Right lobe of liver (tissue), 6 donors: ENCODE measurements at regions not wholly inside any gene's neighbourhood (a gene's known extent, or its start where the extent isn't known, plus 50 kb on each side); places are given as distances from the start of the nearest gene placed in this dataset.

Source experiments
- ATAC-seq, 4 donors: fragments of 200-7000 bp; cut with Tn5 transposase; one replicate each; pipeline ENCODE4 v1.9.1; 2020; ENCODE audit warnings: mild to moderate bottlenecking in 4 of 4, moderate library complexity in 4 of 4
- DNase-seq, 3 donors: peaks; one replicate each; pipeline ENCODE4 v3.0.0-alpha.2; 2020
- H3K27ac ChIP-seq, 3 donors: fragments of 200-600 bp; one replicate each; pipeline ENCODE4 v1.8.0; 2022
- H3K27me3 ChIP-seq, 2 donors: fragments of 200-600 bp; one replicate each; pipeline ENCODE4 v1.8.0; 2022
- H3K36me3 ChIP-seq, 4 donors: fragments of 200-600 bp; sonication (generic) in 1 of 4; one replicate each; pipeline versions ENCODE4 v1.5.1 to v1.8.0; 2017 to 2022; ENCODE audit warnings: control low read depth in 1 of 4
- H3K4me1 ChIP-seq, 4 donors: fragments of 200-600 bp; sonication (generic) in 1 of 4; one replicate each; pipeline versions ENCODE4 v1.5.1 to v1.8.0; 2017 to 2022; ENCODE audit warnings: control low read depth in 1 of 4
- H3K4me3 ChIP-seq, 3 donors: fragments of 200-600 bp; one replicate each; pipeline ENCODE4 v1.8.0; 2022
- H3K9me3 ChIP-seq, 4 donors: fragments of 200-600 bp; sonication (generic) in 1 of 4; one replicate each; pipeline versions ENCODE4 v1.5.1 to v1.8.0; 2017 to 2022; ENCODE audit warnings: control low read depth in 1 of 4
- POLR2A ChIP-seq: fragments of 450-650 bp; IDR thresholded peaks from one replicate; pipeline ENCODE4 v1.6.1; 2017; ENCODE audit warnings: antibody characterized with exemption, mild to moderate bottlenecking
- WGBS: methylation state at CpG from one replicate; pipeline ENCODE4 v1.1.6; 2018; ENCODE audit warnings: low coverage, low lambda C conversion rate; ENCODE audit not compliant: insufficient coverage; ENCODE audit errors: missing lambda C conversion rate; 5-methylcytosine and 5-hydroxymethylcytosine counted together
- intact Hi-C, 2 donors: fragments of 100-400 bp; cut with DNase I; formaldehyde crosslinking; loops; one replicate each; pipeline versions ENCODE4 v1.11.2 to v1.14.1; 2022
- TF ChIP-seq, protein P1 (sequence below), 4 donors: fragments of 200-600 bp in 3 of 4; fragments of 450-650 bp in 1 of 4; IDR thresholded peaks; one replicate each; pipeline versions ENCODE4 v1.5.1 to v1.8.0; 2016 to 2022; ENCODE audit warnings: antibody characterized with exemption in 4 of 4, mild to moderate bottlenecking in 2 of 4
- donor health status: DM: no; HTN: yes; CAD: no.
- donor health status: DM: no; HTN: no; CAD: no.
- donor health status: DM: no; HTN: no; CAD: no.
- donor health status: DM: no; HTN: yes; CAD: no.
- donor health status: DM: no; HTN: yes; CAD: no.

DNA sequence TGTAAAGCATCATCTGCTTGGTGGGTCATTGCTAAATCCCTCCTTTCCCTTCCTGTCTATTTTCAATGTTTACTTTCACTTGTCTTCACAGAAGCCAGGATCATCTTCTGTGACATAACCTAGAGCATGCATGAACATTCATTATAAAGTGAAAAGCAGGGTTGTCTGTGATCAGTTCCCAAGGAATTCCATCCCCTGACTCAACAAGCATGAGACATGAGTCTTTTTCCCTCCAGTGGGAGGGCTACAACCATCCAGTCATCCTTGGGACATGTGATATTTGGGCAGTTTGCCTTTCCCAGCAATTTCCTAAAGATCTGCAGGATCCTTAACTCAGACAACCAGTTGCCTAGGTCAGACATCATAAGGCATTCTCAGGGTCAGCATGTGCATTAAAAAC is 166.3 kb upstream of the TMEM196 start:
- no peaks in the 10 kb centered on the region for H3K36me3 ChIP-seq
- TF ChIP-seq, protein P1, sequence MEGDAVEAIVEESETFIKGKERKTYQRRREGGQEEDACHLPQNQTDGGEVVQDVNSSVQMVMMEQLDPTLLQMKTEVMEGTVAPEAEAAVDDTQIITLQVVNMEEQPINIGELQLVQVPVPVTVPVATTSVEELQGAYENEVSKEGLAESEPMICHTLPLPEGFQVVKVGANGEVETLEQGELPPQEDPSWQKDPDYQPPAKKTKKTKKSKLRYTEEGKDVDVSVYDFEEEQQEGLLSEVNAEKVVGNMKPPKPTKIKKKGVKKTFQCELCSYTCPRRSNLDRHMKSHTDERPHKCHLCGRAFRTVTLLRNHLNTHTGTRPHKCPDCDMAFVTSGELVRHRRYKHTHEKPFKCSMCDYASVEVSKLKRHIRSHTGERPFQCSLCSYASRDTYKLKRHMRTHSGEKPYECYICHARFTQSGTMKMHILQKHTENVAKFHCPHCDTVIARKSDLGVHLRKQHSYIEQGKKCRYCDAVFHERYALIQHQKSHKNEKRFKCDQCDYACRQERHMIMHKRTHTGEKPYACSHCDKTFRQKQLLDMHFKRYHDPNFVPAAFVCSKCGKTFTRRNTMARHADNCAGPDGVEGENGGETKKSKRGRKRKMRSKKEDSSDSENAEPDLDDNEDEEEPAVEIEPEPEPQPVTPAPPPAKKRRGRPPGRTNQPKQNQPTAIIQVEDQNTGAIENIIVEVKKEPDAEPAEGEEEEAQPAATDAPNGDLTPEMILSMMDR (IDR thresholded peaks at IDR 0.05), result no peak
- no peak for TF ChIP-seq POLR2A
- no peak overlapping the region for H3K27ac ChIP-seq
- no peak for DNase-seq
- no peak for ATAC-seq
- intact Hi-C loops, result no loop called here
- H3K4me1 ChIP-seq, result no peaks in the 10 kb centered on the region
- no peak overlapping the region for H3K4me3 ChIP-seq
- peaks cover 0 to 4% (median 0%) of the 10 kb centered on the region in 4 donors for H3K9me3 ChIP-seq
- H3K27me3 ChIP-seq, result no peaks in the 10 kb centered on the region

DNA sequence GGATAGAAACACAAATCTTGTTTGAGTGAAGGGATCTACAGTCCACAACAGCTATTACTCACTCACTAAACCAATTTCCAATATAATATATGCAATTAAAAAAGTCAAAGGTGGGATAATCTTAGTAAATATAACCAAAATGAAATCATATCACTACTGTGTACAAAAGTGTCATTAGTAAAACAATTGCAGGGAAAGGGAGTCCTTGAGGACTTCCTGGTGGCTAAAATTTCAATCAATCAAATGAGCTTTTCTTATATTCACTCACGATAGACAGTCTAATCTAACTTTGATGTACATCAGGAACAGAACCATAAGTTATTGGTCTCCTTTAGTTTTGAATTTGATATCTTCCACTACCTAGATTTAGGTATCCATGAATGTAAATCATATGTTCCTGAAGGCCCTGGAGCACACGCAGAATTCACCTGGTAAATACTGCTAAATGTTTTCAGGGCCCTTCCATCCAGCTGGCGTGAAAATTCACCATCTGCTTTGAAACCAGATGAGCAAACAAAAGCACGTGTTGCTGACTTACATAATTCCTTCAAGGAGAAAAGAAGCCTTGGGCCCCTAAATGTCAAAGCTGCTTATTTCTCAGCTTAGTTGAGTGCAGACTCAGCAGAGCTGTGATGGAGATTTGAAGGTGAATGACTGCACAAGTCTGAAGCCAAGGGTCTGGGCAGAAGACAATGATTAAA is 159.3 kb upstream of the TMEM196 start:
- H3K27me3 ChIP-seq, result no peaks in the 10 kb centered on the region
- H3K27ac ChIP-seq, result no peak overlapping the region
- WGBS, result 47% methylated on average over 4 of the region's 4 CpGs
- intact Hi-C loops, result no loop called here
- TF ChIP-seq, protein P1 (IDR thresholded peaks at IDR 0.05), result no peak
- no peak for TF ChIP-seq POLR2A
- H3K4me3 ChIP-seq, result no peak overlapping the region
- H3K9me3 ChIP-seq, result no peaks in the 10 kb centered on the region
- no peaks in the 10 kb centered on the region for H3K36me3 ChIP-seq
- no peaks in the 10 kb centered on the region for H3K4me1 ChIP-seq
- DNase-seq (no peak), ATAC-seq (no peak)

DNA sequence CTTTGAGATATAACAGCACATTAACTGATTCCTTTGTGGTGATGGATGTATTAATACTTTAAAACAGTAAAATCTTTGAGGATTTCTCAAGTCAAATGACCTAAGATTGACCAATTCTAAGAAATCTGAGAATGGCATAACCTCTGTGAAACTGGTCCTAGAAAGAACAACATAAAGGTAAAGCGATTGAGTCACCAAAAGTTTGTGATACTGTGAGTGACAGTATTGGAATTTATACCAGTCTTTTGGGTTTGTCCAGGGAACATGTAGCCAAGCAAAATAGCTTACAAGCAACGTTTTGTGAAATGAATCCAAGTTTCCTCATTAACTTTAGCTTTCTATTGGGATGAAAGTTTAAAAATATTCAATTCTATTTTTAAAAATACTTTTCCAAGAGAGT is 157.4 kb upstream of the TMEM196 start:
- Histone ChIP-seq H3K4me3 (no peak overlapping the region), H3K27me3 (no peaks in the 10 kb centered on the region), H3K36me3 (no peaks in the 10 kb centered on the region), H3K9me3 (no peaks in the 10 kb centered on the region), H3K27ac (no peak overlapping the region), H3K4me1 (no peaks in the 10 kb centered on the region)
- no peak for DNase-seq
- TF ChIP-seq, protein P1 (IDR thresholded peaks at IDR 0.05), result no peak
- ATAC-seq, result no peak
- 45% methylated on average over 2 of the region's 2 CpGs for WGBS
- intact Hi-C loops, result no loop called here

DNA sequence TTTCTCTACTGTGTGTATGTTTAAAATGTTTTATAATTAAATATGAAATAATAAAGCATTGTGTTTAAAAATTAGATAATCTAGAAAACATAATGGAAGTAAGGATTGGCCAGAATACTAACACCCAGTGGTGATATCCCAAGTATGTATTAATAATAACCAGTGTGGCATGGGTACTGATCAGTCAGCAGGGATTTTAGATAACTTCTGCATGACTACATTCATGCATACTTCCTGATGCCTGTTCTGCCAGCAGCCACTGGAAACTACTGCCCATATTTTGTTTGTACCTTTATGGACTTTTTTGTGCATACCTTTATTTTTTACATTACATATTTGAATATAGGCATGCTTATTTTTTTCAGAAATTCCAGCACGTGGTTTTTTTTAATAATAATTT is 156.6 kb upstream of the TMEM196 start:
- no peak overlapping the region for H3K27ac ChIP-seq
- H3K36me3 ChIP-seq, result no peaks in the 10 kb centered on the region
- no peak for TF ChIP-seq POLR2A
- TF ChIP-seq, protein P1 (IDR thresholded peaks at IDR 0.05), result no peak
- H3K27me3 ChIP-seq, result no peaks in the 10 kb centered on the region
- intact Hi-C loops, result no loop called here
- H3K9me3 ChIP-seq, result no peaks in the 10 kb centered on the region
- ATAC-seq, result no peak
- no peaks in the 10 kb centered on the region for H3K4me1 ChIP-seq
- no peak for DNase-seq
- whole genome bisulfite sequencing, result 0% methylated on average over 1 of the region's 1 CpG
- H3K4me3 ChIP-seq, result no peak overlapping the region

DNA sequence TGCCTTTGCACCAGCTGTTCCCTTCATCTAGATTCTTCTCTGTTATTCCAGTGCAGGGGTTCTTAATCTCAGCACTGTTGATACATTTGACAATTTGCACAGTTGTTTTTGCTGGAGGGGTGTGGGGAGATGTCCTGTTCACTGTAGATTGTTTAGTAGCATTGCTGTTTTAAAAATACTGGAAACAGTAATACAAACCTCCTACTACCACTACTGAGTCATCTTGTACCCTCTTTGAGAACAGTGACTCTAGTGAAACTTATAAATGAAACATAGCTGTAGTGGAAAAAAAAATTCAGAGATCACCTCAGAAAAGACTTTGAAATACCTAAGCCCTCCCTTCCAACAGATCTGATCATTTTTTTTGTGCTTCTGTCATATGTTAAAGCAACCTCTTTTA is 154.8 kb upstream of the TMEM196 start:
- Histone ChIP-seq H3K4me1 (no peaks in the 10 kb centered on the region), H3K4me3 (no peak overlapping the region), H3K27me3 (no peaks in the 10 kb centered on the region), H3K27ac (no peak overlapping the region), H3K36me3 (no peaks in the 10 kb centered on the region), H3K9me3 (no peaks in the 10 kb centered on the region)
- intact Hi-C loops, result no loop called here
- TF ChIP-seq, protein P1 (IDR thresholded peaks at IDR 0.05), result no peak
- TF ChIP-seq POLR2A, result no peak
- DNase-seq (no peak), ATAC-seq (no peak)
